Hindlimb muscle (tissue), 1 donor: ENCODE measurements at regions not wholly inside any gene's neighbourhood (a gene's known extent, or its start where the extent isn't known, plus 50 kb on each side); places are given as distances from the start of the nearest gene placed in this dataset.
"Not testable (repeated sequence)": the region's sequence is repeated elsewhere in the genome, so short reads cannot be mapped to it uniquely, and the experiment has no call there.

ENCODE experiments used
- DNase-seq: peaks from one replicate; pipeline ENCODE4 v3.0.0-alpha.2; 2013

GRCh38 chr4:133592106-133592505 lies 443.0 kb downstream of the PCDH10 start:
- no peak for DNase-seq

GRCh38 chr4:133588306-133588705 lies 439.2 kb downstream of the PCDH10 start:
- DNase-seq: no peak

DNA sequence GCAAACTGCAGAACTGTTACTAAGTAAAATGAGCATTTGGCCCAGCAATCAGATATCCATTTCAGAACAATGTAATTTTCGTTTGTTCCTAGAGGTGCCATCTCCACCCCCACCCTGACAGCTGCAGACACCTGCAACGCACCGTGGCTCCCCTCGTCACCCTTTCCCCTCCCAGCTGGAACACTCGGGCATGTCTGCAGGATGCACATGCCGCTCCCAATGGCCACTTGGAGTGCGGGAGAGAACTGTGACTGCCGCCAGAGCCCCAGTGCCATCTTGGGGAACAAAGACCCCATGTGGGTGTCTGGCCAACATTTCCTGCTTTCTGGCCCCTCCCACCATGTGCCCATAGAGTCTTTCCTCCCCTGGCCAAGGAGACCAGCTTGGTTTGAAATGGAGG lies 436.2 kb downstream of the PCDH10 start:
- no peak for DNase-seq

DNA sequence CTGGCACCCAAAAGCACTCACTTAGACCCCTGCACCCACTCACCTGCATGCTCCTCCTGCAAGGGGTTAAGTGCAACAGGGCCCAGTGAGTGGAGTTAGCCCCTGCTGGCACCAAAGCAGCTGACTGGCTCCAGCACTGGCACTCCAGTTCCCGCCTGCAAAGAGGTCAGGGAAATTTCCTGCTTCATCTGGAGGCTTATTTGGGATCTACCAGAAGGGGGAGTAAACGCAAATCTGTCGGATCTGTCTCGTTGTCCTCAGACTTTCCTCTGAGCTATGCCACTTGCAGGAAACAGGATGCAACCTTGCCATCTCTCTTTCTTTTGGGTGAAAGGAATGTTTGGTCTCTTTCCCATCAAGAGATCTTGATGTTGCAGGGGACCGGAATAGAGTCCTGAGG lies 435.6 kb downstream of the PCDH10 start:
- DNase-seq: no peak

GRCh38 chr4:133581996-133582619 lies 433.0 kb downstream of the PCDH10 start:
- no peak for DNase-seq

GRCh38 chr4:133574248-133574647 lies 425.2 kb downstream of the PCDH10 start:
- no peak for DNase-seq

DNA sequence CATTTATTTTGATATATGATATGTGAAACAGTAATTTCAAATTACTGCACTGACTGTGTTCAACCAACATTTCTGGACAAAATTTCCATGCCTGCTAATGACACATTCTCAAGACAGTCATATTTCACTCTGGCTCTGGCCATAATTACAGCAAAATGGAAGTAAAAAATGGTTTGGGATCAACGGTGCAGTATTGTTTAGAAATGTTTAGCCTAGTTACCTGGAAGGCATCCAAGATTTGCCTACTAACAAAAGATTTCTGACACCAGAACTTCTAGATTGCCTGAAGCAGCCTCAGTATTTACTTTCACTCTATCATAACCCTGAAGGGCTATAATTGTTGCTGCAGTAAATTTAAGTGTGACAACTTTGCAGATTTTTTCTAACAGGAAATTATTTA lies 416.3 kb downstream of the PCDH10 start:
- DNase-seq: peak; percentile 8

DNA sequence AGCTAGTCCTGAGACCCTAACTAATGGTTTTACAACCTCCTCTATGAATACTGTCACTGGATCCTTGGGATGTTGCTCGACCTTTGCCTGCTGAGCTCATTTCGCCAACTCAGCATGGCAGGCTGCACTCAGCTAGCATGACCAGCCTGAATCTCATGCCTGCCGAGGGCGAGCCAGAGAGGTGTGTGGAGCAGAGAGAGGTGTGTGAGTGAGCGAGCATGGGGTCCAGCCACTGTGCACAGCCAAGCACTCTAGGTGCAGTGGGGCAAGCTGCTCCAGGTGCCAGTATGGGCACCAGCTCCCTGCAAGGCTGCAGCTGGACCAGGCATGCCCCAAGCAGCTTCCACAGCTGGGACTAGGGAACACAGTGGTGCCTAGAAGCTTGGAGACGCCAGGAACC lies 410.9 kb downstream of the PCDH10 start:
- DNase-seq: no peak

DNA sequence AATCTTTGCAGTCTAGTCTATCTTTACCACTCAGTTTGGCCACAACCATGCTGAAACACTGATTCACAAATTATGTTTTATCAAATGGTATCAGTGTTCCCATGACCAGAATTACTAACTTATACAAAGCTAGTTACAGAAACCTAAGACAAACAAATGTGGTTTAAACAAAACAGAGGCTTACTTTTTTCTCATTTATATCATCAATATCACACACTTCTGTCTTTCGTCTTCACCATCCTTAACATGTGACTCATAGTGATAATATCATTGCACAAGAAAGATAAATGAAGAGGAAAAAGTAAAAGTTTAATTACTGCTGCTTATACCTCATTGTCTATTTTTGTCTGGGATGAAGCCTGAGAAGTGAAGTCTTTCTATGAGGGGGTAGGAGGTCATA lies 406.6 kb downstream of the PCDH10 start:
- DNase-seq: no peak

- no peak for DNase-seq
Measured at GRCh38 chr4:133550436-133550835, 401.3 kb downstream of the PCDH10 start.

DNA sequence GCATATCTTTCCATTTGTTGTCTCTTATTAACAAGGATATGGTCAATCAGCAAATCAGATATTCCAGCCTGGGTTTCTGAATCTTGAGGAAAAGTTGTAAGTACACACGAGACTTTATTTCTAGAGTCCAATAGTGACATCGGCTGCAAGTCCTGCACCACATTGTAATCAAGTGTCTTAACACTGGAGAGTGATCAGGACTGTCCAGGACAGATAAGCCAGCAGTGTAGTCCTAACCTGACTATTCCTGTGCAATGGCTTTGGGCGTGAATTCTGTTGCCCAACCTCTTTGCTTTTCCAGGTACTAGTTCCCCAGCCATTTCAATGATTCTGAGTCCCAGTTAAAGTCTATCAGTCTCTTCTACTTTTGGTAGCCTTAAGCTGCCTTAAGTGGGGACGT lies 395.0 kb downstream of the PCDH10 start:
- DNase-seq: no peak

- DNase-seq: no peak
Measured at GRCh38 chr4:133537780-133538281, 388.7 kb downstream of the PCDH10 start.

DNA sequence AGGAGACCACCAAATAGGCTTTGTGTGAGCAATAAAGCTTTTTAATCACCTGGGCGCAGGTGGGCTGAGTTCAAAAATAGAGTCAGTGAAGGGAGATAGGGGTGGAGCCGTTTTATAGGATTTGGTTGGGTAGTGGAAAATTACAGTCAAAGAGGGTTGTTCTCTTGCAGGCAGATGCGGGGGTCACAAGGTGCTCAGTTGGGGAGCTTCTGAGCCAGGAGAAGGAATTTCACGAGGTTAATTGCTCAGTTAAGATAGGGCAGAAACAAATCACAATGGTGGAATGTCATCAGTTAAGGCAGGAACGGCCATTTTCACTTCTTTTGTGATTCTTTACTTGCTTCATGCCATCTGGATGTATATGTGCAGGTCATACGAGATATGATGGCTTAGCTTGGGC lies 385.1 kb downstream of the PCDH10 start:
- not testable (repeated sequence) for DNase-seq

DNA sequence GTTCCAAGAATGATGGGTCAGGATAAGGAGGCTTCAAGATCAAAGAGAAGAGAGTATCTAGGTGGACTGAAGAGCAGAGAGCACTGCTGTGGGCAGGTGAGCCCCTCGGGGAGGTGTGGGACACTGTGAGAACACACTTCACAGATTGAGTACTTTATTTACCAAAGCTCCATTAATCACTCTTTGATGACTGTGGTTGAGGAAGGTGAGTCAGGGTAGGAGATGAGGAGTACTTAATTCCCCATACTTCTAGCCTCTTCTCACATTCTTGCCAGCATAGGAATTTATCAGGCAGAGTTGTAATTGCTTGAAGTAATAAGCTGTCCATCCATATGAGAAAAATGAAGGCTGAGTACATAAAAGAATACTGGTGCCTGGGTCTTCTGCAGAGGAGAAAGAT lies 375.3 kb downstream of the PCDH10 start:
- no peak for DNase-seq

DNA sequence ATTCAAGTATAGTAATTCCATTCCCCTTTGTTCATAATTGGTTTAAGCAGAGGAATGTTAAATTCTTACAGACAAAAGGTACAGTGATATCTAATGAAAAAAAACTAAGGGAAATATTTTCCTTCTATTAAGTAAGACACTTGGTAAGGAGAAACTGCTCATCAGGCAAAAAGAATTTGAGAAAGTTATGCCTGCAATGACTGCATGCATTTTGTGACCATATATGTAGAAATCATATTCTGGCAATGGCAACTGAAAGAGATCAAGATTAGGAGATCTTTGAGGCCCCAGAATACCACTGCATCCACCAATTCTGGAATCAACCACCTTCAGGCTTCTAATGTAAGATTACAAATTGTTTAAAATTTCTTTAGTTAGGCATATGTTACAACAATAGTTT lies 364.8 kb downstream of the PCDH10 start:
- no peak for DNase-seq

DNA sequence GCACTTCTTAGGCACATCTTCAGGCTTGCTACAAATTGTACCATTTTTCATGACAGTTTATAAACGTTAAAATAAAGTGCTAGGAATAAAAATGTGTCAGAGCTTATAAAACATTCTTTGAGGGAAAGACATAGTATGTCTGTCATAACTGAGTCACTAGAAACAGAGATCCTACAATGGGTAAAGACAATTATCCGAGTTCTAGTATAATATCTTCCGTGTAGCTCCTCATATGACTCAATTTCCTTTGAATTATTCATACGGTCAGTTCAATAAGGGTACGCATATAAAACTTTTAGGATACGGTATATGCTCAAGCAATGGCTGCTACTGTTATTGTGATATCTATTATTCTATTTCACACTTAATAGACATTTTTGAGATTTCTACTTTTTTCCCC lies 349.1 kb downstream of the PCDH10 start:
- no peak for DNase-seq

DNA sequence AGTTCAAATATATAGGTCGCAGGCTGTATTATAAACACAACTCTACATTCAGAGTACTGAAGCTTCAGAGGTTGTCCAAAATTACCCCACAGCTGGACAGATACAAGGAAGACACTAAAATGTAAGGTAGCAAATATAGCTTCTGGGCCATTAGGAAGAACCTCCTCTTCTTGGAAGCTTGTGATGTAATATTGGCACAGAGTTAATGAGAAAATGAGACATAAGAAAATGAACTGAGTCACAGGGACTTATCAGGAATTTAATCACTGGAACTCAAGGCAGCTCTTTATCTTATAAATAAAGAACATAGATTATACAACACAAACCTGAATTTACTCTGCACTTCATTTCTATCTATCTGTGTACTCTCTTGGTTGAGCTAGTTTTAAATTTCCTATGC lies 344.7 kb downstream of the PCDH10 start:
- no peak for DNase-seq

DNA sequence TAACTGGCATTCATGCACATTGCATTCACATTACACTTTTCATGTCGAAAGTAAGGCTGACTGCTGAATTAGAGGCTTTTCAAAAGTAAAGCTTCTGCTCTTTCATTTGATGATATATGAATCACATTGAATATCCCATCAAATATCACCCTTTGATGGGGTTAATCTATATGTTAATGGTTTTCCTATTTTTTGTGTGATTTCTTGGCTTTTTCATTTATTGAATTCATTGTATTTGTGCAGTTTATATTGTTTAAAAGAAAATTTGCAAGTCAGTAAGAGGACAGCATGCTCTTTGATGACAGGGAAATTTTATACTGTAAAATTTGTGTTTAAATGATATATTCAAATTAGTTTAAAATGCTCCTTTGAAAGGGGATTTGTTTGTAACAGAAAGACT lies 344.1 kb downstream of the PCDH10 start:
- DNase-seq: no peak

GRCh38 chr4:133484287-133484686 lies 335.2 kb downstream of the PCDH10 start:
- no peak for DNase-seq

DNA sequence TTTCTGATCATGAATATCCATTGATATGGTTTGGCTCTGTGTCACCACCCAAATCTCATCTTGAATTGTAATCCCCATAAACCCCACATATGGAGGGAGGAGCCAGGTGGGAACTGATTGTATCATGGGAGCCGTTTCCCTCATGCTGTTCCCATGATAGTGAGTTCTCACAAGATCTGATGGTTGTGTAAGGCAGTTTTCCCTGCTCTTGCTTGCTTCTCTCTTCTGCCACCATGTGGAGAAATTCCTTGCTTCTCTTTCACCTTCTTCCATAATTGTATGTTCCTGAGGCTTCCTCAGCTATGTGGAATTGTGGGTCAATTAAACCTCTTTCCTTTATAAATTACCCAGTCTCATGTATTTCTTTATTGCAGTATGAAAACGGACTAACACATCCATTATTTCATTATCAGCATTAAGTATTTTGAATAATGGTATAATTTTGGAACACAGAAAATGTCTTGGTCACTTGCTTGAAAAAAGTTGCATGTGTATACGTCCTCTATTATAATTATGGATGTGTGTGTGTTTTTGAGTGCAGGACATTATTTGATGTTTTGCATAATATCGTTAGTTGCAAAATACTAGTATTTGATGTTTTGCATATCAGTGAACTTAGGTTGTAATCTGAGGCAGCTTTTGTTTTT lies 334.6 kb downstream of the PCDH10 start:
- no peak for DNase-seq

- DNase-seq: no peak
Measured at GRCh38 chr4:133476063-133476462, 327.0 kb downstream of the PCDH10 start.

DNA sequence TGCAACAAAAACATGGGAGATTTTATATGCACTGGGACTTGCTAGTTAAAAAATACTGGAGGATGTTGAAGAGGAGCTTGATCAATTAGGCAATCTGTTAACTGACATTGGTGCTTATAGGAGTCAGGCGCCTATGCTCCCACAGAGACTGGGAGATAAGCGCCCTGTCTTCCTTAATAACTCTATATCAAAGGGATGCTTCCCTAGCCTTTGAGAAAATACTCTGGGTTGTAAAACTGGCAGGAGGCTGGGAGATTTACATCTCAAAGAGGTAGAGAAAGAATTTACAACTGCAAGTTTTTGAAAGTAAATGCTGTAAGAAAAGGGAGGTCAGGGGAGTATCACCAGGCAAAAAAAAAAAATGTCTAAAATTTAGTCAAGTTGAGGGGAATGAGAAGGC lies 325.4 kb downstream of the PCDH10 start:
- DNase-seq: no peak

DNA sequence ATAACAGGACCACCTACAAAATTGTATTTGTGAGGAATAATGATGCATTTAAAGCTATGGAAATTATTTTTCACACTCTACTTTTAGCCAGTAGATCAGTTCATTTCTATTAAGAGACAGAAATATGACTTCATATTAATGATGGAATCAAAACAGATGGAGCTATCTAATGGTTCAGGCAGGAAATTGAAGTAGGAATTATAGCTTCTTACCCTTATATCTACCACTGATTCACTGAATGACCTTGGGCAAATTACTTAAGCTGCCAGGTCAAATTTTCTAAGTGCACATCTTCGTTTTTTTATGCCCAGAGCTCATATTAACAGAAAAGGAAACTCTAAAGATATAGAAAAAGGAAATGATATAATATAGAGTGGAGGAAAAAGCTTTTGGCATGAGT lies 323.1 kb downstream of the PCDH10 start:
- DNase-seq: no peak

DNA sequence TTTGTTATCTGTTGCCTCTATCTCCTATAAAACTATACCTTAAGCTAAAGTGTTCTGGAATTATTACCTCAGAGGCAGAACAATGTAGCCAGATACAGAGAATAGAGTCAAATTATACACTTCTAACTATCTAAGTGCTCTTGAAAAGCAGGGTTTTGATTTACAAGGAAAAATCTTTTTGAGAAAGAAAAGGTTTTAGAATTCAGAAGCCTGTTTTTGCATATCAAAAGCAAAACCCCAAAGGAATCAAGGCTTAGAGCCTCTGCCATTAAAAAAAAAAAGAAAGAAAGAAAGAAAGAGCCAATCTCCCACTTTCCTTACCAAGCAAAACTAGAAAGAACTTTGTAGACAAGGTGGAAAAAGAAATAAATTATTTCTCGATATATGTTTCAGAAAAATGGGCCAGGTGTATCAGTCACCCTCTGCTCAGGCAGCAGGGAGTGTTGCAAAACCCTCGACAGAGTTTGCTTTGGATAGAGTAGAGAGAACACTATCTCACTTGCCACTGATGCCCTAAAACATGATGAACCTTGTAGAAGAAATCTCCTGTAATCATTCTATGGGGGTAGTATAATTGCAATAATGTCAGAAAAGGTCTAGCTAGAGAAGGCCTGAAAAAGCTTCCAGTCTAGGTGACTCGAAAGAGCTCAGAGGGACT lies 318.3 kb downstream of the PCDH10 start:
- no peak for DNase-seq
